Fibroblast of skin of right quadriceps (primary cell): ENCODE measurements at regions not wholly inside any gene's neighbourhood (a gene's known extent, or its start where the extent isn't known, plus 50 kb on each side); places are given as distances from the start of the nearest gene placed in this dataset.

Experiments used
- DNase-seq: peaks from one replicate; pipeline ENCODE4 v3.0.0-alpha.2; 2013

DNA sequence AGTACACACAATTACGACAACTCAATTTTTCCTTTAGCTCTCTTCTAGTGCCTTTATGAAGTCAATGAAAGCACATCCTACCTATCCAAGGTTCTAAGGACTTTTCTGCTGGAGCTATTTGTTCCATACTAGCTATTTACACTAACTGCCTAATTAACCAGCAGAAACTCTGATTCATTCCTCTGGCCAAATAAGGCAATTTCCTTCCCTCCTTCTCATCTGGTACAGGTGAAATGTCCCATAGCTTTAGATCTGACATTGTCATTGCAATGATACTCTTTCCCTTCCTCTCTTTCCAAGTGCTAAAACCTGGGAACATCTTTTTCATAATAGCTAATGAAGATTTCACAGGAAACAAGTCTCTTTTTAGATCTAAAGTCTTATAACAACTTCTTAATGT, 521.7 kb downstream of the SOX2 start:
- no peak for DNase-seq

DNA sequence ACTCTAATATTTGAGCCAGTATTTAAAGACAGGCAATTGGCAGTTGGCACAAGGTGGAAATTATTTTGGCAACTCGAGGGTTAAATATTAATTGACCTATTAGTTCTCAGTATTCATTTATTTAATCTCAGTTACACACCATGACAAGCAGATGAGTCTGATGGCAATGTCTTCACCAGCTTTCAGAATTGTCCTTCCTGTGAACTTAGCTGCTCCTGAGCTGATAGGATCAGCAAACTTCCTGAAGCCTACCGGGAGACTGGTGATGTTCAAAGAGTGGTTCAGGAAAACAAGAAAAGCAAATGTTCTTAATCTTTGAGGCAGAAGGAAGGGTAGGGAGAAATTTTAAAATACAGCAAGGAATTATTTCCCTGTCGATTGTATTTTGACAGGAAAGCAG, 522.2 kb downstream of the SOX2 start:
- no peak for DNase-seq

DNA sequence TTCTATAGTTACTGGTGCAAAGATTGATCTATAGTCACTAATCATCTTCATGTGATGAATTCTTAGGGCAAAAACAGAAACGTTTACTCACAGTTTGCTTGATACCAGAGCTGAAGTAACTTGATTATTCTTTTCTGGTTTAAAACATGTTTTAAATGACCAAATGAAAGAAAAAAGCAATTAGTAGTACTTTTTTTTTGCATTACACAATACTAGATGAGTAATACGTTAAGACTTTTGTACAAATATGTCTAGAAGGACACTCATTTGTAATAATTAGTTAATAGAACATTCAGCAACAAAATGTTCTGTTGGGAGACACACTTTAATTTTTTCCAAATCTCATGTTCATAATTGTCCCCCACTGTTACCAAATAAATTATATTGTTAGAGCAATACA, 523.2 kb downstream of the SOX2 start:
- no peak for DNase-seq

DNA sequence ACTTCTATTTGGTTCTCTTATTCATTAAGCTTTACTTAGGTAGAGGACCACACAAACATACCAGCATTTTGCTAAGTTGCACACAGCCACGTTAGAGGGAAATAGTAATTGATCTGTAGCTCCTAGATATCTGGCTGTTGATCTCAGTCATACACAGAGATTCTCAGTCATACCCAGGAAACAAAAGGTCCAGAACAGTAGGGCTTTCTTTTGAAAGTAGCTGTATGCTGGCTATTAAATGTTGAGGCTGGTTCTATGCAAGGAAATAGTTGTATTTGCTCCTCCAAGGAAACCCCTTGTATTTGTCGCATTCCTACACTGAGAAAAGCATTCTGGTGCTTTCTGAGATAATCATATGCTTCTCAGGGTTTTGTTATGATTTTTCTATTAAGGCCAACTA, 523.8 kb downstream of the SOX2 start:
- DNase-seq: no peak

DNA sequence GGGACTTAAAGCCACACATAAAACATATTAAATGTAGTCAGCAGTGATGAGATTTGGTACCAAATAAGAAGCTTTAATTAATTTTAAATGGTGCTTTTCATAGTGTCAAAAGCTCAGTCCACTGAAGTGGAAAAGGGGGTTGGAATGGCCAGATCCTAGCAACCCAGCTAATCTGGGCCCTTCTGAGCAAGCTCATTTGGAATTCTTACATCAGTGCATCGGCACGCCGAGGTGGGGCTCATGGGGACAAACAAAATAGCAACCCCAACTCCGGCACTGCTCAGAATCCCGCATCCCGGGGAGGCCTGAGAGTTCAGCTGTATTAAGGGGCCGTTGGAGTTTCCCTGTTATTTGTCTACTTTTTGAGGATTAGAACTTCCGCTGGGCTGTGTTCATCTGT, 526.4 kb downstream of the SOX2 start:
- peak; percentile 9 for DNase-seq

DNA sequence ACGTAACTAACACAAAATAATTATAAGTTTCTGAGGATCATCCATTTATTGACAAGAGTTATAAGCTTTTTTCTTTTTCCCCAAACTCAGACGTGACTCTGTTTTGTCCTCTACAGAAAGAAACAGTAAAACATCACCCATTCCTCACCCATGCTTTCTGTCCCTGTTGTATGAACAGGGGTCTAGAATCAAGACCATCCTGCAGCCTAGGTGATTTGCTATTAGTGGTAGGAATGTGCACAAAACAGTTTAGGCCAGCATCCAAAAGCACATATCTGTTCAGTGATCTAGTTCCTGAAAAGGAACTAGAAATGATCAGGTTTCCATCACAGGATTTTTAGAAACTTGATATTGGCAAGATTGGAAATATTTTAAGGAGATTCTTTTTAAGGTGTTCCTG, 527.6 kb downstream of the SOX2 start:
- DNase-seq: no peak

DNA sequence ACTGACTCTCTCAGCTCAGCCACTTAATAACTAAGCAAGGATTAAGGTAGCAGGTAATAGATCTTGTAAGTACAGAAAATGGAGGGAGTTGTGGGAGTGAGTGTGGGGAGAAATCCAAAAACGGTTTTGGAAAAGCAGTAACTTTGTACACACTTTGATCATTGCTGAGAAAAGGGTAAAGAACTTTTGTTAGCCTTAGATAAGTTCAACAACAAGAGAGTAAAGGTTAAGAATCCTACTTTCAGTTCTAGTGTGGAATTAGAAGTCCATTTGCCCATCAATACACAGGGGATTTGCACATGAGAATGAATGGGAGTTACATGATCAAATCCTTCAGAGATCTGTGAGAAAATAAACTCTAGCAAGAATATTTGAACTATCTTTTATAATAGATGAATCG, 528.7 kb downstream of the SOX2 start:
- no peak for DNase-seq

DNA sequence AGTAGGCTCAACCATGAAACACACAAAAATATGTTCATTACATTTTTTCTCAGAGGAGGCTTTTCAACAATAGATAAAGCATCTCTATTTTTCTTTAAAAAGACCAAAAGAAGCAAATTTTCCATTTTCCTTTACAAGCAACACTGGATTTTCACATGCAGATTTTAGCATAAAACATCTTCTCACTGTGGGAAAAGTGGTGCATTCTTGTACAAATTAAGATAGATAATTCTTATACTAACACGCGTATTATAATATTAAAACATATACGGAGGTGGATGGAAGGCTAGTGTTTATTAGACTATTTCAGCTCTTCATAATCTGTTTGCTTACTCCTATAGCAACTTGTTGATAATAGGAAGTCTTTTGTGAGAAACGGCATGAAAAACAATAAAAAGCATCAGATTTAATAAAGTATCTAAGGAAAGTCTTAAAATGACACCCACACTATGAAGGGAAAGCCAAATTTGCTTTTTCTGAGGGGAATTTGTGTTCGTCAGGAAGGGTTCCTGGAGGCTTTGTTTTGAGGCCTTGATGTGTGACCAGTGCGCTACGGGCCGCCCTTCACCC, 529.6 kb downstream of the SOX2 start:
- DNase-seq: no peak

DNA sequence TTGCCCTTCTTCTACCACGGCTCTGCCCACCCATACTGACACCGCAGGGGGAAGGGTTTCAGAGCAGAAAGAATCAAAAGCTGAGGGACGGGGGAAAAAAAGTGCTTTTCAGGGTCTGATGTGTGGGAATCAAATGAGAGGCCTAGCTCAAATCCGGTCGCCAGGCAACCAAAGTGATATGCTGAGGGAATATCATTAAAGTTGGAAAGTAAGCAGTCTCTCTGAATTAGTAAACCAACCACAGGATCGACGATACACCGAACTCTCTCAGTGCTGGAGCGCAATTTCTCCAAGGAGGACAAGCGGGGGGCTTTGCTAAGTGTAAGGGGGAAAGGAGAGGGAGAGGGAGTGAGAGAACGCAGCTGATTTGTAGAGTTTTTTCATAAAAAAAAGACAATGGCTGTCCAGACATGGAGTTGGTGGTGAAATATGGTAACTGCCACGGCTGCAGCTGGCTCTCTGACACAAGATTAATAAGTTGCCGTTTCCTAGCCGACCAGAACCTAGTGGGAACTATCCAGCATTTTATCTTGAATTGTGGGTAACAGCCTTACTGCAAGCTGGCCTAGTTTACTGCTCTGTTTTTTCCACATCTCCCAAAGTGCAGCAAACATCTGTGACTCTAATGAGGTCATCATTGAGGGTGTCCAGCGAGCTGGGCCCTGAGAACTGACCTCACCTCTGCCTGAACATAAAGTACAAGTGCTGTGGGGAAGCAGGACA, 530.2 kb downstream of the SOX2 start:
- peak; percentile 6 for DNase-seq

DNA sequence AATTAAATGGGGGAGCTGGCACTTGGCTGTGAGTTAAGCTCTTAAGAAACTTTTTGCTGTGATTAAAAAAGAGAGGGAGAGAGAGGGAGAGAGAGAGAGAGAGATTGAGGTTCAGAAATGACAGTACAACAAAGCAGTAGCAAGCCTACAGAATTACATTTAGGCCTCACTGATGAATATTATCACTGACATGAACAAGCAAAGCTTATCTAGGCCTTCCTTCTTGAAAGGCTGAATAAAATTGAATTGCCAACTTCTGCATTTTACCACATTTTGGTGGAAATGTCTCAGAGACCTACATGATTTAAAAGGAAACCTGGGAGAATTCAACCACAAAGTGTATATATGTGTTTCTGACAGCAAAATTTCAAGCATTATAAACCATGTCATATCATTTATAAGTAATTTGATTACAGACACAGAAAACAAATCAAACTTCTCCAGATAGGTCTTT, 530.8 kb downstream of the SOX2 start:
- no peak for DNase-seq

DNA sequence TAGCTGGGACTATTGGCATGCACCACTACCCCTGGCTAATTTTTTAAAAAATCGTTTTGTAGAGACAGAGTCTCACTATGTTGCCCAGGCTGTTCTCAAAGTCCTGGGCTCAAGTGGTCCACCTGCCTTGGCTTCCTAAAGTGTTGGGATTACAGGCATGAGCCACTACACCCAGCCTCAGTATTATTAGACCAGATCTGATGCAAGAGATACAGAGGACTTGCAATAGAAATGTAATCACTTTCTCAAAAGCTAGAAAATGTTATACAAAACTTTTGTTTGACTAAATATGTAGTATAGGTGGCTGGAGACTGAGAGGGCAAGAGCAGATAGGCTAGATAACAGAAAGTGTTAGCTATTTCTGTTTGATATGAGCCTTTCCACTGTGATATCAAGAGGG, 531.9 kb downstream of the SOX2 start:
- no peak for DNase-seq

DNA sequence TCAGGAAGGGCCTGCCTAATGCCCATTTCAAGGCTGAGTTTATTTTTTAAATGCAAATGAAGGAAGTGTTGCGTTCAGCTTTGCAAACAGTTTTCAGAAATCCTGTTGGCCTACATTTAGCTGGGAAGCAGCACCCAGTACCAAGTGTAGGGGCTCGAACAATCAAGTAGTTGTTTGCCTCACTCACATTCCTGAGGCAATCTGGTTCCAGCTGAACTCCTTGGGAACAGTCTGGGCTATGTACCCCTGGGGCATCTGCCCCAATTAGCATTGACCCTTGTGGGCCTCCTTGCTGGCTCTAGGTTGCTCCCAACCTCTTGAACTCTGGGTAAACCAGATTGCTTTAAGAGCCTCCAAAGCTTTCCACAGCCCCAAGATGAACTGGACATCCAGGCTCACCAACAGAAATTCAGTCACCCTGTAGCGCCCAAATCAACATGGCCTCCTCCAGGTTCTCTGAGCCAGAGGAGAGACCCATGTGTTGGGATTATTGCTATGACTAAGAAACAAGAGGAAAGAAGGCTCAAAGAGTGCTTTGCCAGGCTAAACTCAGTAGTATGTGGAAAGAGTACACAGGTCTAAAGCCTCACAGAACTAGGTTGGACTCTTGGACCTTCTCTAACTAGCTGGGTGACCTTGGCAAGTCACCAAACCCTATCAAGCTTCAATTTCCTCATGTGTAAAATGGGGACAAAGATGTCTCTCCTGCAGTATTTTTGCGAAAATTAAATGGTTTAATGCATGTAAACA, 532.7 kb downstream of the SOX2 start:
- DNase-seq: no peak

DNA sequence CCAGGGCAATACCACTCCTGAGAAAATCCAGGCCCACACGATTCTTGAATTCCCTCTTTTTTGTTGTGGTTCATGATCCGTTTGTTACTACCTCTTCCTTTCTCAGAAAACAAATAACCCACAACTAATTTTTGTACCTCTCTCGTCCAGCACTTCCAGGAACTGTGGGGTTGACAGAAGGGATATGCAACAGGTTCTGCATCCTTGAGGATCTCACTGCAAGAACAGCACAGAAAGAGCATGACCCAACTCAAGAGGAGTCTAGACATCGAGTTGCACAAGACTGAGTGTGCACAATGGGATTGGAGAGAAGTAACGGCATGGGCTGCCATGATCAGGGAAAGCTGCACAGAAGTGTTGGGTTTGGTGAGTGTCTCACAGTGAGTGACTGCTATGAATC, 533.3 kb downstream of the SOX2 start:
- no peak for DNase-seq

DNA sequence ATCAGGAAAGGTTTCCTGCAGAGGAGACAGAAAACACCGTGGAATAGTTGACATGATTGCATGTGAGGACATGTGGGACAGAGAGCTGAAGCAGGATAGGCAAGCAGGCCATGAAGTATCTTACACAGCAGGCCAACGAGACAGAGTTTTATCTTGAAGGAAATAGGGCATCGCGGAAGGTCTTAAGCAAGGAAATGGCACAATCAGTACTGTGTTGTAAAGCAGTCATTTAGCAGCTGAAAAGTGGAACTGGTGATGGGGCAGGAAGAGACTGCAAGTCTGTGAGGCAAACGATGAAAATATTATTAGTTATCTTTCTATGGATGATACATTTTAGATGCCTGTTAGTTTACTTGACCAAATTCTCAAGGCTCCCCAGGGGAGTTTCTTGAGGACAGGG, 535.1 kb downstream of the SOX2 start:
- DNase-seq: no peak

DNA sequence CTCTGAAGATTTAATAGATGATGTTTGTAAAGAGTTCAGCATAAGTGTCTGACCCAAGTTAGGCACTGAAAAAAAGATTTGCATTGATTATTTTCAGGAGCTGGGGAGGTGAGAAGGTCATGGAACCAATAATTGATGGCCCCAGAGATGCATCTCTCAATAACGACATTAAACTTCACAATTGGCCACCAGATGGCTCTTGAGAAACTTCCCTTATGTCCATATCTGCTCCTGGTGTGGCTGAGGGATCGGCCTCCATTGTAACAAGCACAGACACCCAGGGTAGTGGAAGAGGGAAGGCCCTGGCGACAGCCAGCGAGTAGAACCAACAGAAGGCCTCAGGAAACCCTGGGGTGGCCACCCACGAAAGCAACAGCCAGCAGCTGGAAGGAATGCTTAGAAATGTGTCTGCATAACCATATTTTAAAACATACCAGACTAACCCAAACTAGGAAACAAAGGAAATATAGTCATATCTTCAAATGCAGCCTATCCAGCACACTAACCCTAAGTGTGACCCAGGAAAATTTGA, 536.7 kb downstream of the SOX2 start:
- peak; percentile 11 for DNase-seq

DNA sequence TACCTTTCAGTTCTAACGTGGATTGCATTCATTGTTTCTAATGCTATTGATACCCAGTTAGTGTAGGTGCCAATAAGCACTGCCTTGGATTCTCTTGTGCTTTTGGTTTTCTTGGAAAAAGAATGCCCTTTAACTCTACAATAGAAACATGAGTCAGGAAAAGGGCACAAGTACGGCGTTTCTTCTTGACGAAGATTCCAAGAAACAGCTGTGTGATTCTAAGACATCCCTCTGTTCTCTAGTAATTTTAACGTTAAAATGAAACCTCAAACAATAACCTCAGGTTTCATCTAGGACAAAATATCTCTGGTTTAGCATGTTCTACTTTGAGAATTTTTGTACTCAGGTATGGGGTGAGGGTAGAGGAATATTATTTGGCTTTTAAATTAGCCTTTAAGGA, 540.5 kb upstream of the ATP11B start:
- no peak for DNase-seq

DNA sequence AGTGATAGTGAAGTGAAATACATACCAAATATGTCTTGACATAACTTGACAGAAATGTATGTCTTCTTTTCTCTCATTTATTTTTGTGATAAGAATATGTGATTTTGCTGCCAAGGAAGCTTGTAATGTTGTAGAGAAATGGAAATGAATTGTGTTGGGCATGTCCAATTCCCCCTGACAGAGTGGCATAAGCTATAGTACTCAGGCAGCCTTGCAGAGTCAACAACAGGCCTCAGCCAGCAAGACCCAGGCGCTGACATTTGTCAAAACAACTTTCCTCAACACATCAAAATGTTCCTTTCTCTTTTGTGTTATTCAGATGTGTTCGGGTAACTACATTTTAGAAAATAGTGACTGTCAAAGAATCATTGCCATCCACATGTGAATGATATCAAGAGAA, 538.1 kb upstream of the ATP11B start:
- no peak for DNase-seq

DNA sequence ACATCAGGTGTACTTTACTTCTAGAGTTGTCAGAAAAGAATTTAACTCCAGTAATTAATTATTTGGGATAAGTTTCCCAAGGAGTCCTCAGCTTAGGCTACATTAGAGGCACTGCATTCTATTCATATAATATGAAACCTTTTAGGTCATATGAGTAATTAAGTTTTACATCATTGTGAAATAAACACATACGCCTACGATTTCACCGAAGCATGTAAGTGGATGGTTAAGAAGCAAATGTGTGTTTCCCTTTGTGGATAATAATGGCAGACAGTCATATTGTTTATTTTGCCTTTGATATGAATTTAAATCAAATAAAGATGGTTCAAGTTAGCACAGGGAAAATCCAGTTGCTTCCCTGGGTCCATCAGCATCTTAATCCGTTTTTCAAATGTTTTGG, 535.9 kb upstream of the ATP11B start:
- no peak for DNase-seq

DNA sequence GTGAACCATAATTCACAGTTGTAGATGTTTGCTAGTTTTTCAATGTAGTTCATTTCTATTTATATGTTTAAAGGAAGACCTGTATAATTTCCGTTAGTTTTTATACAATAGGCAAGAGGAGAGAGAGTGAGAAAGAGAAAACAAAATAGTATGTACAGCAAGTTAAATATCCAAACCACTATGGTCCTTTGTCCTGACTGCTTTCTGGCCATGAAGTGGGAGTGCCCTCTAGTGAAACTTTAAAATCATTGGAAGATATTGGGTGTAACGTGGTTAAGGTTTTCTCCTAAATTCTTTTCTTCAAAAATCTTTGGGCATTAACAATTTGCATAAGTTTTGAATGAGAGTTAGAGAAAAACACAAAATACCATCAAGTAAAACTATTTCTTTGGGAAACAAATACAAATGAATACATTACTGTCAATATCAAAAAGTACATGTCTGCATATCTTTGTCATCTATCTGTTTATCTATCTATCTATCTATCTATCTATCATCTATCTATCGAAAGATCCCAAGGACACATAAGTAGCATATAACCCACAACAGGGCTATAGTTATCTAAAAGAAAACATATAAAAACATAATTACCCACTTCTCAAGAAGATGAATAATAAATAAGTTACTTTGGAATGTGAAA, 534.6 kb upstream of the ATP11B start:
- peak; percentile 33 for DNase-seq

DNA sequence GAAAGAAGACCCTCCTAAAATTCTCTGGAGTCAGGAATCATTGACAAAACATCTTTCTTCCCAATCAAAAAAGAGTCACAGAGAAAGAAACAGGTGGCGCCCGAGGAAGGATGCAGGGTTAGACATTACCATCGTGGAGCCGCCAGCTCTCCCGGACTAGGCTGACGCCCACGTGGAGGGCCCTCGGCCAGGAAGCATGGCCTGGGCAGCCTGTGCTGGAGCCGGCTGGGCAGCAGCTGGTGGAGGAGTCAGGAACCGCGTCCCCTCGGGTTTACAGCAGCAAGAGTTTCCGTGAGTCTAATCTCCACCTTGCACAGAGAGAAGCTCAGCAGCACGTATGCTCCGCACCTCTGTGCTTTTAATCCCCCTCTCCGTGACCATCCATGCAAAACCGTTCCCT, 533.7 kb upstream of the ATP11B start:
- DNase-seq: no peak

DNA sequence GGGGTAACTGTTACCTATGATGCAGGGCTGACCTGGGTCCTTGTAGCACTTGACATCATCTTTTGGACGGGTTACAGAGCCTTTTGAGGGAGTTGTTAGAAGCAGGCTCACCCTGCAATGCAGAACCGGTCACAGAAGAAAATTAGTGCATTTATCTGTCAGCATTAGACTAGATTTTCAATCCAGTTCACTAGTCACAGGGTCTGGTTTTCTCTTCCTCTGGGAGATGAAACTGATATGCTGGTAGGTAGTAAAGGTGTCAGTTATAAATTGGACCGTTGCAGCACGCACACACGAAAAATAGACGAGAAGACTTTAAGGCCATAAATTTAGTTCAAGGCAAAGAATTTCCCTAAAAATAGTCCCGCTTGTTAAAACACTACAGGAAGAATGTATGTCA, 532.3 kb upstream of the ATP11B start:
- DNase-seq: no peak

DNA sequence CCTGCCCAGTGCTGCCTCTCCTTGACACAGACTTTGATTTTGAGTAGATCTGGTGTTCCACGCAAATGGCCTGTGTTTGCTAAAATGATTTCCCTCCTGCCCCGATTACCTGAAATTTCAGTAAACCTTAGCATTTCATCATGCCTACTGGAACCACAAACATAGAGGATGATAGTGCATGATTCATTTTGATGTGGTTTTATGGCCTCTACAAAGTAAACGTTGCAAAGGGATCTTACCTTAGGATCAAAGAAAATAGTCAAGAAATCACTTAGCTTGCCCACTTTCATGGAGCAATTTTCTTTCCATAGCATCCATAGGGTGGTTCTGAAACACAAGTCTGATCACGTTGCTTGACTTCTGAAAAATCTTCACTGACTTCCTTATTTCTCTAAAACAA, 524.6 kb upstream of the ATP11B start:
- no peak for DNase-seq

DNA sequence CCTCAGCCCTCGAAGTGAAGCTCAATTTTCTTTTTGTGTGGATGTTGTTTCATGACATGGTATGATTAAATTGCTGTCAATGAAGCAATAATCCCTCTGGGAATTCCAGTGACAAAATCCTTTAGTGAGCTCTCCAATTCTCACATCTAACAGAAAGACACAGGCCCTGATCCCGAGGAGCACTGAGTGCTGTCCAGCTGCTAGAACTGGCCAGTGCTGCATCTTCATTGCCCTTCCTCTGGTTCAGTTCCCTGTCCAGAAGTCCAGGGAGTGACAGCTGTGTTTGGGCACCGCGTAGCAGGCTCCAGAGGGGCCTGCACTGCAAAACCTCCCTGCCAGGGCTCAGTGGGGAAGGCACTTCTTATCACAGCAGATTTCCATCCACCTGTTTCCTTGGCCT, 516.8 kb upstream of the ATP11B start:
- no peak for DNase-seq

DNA sequence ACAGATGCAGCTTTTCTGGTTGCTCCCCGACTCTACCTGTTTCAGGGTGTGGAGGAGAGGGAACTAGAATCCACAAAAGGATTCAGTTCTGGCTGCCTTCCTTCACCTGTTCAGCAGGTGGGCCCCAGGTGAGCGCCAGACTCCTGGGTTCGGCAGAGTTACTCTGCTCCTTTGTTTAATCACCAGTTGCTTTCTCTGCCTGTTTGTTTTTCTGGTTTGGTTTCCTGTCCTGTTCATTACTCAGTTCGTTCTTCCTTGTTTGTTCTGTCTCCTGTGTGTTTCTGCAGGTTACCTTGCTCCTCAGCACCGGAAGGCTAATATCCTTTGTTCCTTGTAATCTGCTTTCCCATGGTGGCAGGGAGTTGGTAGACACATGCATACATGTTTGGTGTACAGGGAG, 508.5 kb upstream of the ATP11B start:
- no peak for DNase-seq
